NT2/D1 (cell line): ENCODE measurements at regions not wholly inside any gene's neighbourhood (a gene's known extent, or its start where the extent isn't known, plus 50 kb on each side); places are given as distances from the start of the nearest gene placed in this dataset.

ENCODE experiments used
- YY1 ChIP-seq: IDR thresholded peaks from 2 replicates; pipeline ENCODE4 v1.6.1; 2011; ENCODE audit not compliant: insufficient read length, insufficient read depth
- ZNF274 ChIP-seq: IDR thresholded peaks from 2 replicates; pipeline ENCODE4 v1.6.1; 2011; ENCODE audit warnings: mild to moderate bottlenecking, low read depth, low read length

DNA sequence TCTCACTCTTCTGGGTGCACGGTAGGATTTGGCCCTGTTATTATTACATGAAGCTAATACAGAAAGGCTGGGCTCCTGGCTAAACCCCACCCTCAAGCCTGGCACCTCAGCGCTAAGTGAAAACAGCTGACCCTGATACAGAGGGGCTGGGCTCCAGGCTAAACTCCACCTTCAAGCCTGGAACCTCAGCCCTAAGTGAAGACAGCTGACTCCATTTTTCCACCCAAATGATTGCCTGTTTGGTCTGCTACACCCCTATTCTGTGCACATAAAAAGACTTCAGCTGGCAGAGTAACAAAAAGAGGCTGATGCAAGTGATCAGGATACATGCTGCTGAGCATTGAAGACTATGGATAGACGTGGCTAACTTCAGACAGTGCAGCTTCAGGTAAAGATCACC, 148.4 kb upstream of the CLINT1 start:
- TF ChIP-seq YY1 = no peak
- TF ChIP-seq ZNF274 = no peak
